NOMO-1 treated with DMSO at 0.1 percent for 48 hours (cell line): ENCODE measurements at regions not wholly inside any gene's neighbourhood (a gene's known extent, or its start where the extent isn't known, plus 50 kb on each side); places are given as distances from the start of the nearest gene placed in this dataset.

ENCODE experiments used
- DNase-seq: peaks from one replicate; lab custom pipeline; 2025; ENCODE audit not compliant: unreplicated experiment; lab: John Stamatoyannopoulos, UW

GRCh38 chr18:24561369-24561965 lies 101.0 kb downstream of the HRH4 start:
- DNase-seq: no peak

DNA sequence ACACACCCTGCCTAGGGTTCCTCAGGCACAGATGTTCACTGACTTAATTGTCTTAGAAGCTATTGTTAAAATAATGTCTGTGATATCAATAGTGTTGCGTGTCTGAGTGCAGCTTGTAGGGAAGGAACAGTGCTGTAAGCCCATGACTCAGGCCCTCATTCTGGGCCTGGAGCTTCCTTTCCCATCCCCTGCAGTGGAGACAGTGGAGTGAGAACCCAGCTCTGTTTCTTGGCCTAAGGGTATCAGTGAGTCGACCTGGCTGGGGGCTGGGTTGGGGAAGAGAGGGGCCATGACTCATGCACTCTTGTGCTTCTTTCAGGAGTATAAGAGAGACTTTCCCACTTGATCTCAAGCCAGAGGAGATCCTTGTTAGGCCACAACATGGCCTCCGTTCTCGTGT lies 106.8 kb downstream of the HRH4 start:
- DNase-seq: peak; percentile 67

GRCh38 chr18:24570716-24571115 lies 110.3 kb downstream of the HRH4 start:
- DNase-seq: no peak

GRCh38 chr18:24582771-24583170 lies 122.3 kb downstream of the HRH4 start:
- no peak for DNase-seq

DNA sequence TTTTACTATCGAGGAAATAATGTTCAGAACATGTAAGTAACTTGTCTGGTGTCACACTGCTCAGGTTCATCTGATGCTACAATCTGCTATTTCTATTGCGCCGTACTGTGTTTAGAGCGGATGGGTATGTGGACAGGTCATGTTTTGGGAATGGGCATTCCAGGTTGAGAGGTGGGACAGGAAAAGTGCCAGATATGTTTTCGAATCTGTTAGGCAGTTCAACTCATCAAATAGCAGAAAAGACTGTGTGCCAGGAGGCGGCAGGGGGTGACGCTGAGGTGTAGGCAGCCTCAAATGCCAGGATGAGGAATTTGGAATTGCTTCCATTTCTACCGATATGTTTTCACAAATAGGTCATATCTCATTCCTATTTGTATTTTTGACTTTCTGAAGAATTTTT lies 123.8 kb downstream of the HRH4 start:
- DNase-seq: no peak

GRCh38 chr18:24584813-24585212 lies 124.4 kb downstream of the HRH4 start:
- DNase-seq: no peak

DNA sequence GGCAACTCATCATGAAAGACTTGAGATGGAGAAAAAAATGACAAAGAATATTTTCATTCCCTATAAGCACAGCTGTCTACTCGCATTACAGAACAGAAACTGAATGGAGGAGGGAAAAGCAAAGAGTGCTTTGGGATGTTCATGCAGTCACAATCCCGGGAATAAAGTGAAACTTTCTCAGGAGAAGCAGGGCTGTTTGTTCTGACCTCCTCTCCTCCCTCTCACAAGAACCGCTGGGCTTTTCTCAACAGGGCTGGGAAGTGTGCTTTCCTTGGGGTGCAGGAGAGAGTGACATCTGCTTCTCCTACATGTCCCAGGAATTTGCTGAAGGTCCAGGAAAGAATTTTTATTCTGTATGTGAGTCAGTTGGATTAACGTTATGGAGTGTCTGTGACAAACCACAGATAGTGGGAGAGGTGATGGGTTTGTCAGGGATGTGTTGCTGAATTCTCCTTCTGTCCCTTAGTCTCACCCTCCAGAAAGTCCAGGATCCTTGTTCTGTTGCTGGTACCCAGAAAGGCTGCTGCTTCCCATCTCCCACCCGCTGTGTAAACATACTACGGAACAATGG lies 125.6 kb downstream of the HRH4 start:
- no peak for DNase-seq

DNA sequence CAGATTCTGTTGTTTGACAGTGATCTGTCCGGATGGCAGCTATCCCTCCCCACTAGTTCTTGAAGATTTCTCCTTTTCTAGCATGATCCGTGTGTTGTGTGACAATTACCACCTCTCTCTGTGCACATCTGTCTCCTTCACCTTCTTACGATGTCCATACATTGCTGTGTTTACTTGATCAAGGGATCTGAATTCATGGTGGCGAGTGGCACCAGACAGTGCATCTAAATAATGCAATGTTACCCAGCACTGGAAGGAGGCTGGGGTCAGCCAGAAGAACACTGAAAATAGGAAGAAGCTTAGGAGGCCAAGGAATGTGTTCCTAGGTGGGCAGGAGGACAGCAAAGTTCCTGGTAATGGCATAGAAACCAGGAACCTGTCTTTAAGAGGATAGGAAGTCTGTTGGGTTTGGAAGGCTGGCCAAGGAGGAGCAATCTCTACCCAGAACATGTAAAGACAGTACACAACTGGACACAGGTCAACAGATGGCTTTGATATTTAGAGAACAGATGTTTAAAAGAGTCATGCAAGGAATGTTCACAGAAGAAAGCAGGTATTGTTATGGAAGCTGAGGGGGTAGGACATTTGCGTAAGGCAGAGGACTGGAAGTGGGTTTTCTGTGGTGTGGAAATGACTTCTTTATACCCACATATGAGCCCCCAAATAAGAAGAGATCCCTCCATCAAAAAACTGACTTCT lies 126.4 kb downstream of the HRH4 start:
- DNase-seq: no peak

GRCh38 chr18:24588440-24588839 lies 128.0 kb downstream of the HRH4 start:
- no peak for DNase-seq

GRCh38 chr18:24590946-24591345 lies 130.5 kb downstream of the HRH4 start:
- no peak for DNase-seq

- DNase-seq: no peak
Observed at GRCh38 chr18:24593401-24593800, 133.0 kb downstream of the HRH4 start.

- DNase-seq: no peak
Observed at GRCh38 chr18:24593886-24594285, 133.4 kb downstream of the HRH4 start.

- DNase-seq: no peak
Observed at GRCh38 chr18:24595561-24596031, 135.2 kb downstream of the HRH4 start.

DNA sequence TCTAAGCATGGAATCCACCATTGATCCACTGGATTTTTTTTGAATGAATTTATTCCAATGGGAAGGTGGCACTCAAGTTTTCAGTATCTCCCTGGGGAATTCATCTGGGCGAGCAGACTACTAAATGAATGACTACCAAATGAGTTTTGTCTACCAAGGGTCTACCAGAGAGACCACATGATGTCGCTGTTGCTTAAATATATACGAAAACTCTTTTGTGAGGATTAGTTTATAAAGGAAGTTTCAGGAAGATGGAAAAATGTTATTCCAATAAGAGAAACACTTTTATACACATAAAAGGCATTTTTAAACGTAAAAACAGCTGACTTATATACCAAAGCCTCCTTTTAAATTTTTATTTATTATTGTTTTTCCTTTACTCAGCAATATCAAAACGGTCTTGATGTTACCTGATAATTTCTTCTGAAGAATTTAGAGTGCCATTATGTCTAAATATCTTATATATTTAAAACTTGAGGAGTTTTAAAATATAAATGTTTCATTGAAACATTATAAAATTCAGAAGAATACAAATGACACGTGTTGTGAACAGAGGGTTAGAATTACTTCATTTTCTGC lies 139.7 kb downstream of the HRH4 start:
- peak; percentile 41 for DNase-seq

- no peak for DNase-seq
Observed at GRCh38 chr18:24601585-24601984, 141.1 kb downstream of the HRH4 start.

- DNase-seq: no peak
Observed at GRCh38 chr18:24602201-24602600, 141.8 kb downstream of the HRH4 start.

DNA sequence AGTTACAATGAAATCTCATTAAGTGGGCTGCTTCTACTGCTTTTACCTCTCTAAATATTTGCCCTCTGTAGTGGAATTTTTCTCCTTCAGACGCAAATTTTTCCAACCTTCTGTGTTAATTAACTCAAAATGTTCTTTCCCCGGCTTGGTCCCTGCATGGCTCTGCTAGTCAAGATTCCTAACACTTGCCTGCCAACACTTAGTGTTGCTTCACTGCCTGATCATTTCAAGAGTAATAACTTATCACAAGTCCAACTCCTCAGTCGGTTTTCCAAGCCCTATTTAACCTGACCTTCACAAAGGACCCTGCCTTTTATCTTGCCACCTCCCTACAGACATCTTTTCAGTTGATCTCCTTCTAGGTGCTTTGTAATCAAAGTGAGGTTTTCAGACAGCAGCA lies 142.7 kb downstream of the HRH4 start:
- DNase-seq: no peak

GRCh38 chr18:24605444-24605843 lies 145.0 kb downstream of the HRH4 start:
- DNase-seq: no peak

- no peak for DNase-seq
Observed at GRCh38 chr18:24609254-24609653, 148.8 kb downstream of the HRH4 start.

DNA sequence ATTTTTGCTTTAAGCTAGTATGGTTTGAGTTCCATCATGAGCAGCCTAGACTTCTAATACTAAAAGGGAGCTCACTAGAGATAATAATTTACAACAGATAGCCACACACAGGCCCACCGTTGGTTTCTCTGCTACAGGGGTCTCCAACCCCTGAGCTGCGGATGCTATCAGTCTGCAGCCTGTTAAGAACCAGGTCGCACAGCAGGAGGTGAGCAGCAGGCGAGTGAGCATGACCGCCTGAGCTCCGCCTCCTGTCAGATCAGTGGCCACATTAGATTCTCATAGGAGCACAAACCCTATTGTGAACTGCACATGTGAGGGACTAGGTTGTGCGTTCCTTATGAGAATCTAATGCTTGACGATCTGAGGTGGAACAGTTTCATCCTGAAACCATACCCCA lies 150.6 kb downstream of the HRH4 start:
- no peak for DNase-seq

DNA sequence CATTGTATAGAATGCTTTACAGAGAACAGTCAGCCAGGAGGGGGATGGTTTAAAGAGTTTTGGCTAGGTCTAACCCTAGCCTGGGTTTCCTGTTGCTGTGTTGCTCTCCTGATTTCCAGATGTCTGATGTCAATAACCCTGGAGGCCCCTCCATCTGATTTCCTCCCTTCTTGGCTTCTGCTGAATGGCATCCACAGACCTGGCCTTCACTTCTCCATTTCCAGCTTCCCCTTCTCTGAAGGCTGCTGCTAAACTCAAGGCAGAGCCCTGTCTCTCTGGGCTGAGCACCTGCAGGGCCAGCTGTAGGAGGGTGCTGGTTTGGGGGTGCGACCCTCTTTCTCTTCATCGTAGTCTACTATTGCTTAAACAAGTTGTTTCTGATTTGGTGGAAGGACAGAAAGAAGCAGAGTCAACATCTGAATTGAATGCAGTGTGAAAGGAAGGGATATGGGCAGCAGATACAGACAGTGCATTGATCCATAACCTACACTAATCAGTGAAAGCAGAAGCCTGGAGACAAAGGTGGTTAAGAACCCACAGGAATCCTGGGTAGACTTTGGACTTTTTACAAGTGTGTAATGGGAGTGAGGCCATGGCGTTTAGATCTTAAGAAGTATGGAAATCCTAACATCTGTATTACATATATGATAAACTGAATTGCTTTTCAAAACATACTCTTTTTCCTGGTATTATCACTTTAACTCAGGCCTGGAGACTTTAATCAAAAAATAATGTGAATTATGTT lies 153.6 kb downstream of the HRH4 start:
- DNase-seq: peak; percentile 65
